Ovary (tissue), 3 donors: ENCODE measurements at regions not wholly inside any gene's neighbourhood (a gene's known extent, or its start where the extent isn't known, plus 50 kb on each side); places are given as distances from the start of the nearest gene placed in this dataset.

ENCODE experiments used
- EP300 ChIP-seq: sonication (generic); formaldehyde crosslinking; IDR thresholded peaks from one replicate; pipeline ENCODE4 v1.6.1; 2017; ENCODE audit warnings: antibody characterized with exemption
- POLR2A ChIP-seq: fragments of 450-650 bp; IDR thresholded peaks from one replicate; pipeline ENCODE4 v1.6.1; 2017; ENCODE audit warnings: antibody characterized with exemption, mild to moderate bottlenecking, moderate library complexity
- TF ChIP-seq, protein P1 (sequence below), 3 donors: fragments of 450-650 bp in 2 of 3; fragments of 200-600 bp in 1 of 3; IDR thresholded peaks; one replicate each; pipeline versions ENCODE4 v1.5.1 to v1.8.0; 2016 to 2022; ENCODE audit warnings: antibody characterized with exemption in 3 of 3, mild to moderate bottlenecking in 1 of 3
- donor health status: DM: no; HTN: no; CAD: no.

DNA sequence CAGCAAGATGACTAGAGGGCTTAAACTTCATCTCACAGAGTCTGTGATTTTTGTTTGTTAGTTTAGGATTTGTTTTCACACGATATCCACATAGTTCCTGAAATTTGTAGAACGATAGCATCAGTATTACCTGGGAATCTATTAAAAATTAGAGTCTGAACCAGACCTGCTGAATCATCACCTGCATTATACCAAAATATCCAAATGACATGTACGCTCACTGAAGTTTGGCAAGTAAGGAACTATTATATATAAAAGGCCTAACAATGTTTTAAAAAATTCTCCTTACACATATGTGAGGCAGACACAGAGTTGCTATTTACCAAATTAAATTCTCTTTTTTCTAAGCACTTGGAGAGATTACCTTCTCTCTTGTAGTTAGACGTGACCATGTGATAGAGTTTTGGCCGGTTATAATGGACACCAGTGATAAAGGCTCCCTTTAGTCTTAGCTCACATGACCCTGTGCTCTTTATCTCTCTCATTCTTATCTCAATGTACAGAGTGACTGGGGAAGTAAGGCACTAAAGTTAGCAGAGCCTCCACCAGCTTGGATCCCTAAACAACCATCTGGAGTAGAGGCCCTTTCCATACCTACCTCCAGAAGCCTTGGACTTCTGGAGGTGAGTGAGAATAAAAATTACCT, 363.1 kb downstream of the DSC3 start:
- TF ChIP-seq, protein P1, sequence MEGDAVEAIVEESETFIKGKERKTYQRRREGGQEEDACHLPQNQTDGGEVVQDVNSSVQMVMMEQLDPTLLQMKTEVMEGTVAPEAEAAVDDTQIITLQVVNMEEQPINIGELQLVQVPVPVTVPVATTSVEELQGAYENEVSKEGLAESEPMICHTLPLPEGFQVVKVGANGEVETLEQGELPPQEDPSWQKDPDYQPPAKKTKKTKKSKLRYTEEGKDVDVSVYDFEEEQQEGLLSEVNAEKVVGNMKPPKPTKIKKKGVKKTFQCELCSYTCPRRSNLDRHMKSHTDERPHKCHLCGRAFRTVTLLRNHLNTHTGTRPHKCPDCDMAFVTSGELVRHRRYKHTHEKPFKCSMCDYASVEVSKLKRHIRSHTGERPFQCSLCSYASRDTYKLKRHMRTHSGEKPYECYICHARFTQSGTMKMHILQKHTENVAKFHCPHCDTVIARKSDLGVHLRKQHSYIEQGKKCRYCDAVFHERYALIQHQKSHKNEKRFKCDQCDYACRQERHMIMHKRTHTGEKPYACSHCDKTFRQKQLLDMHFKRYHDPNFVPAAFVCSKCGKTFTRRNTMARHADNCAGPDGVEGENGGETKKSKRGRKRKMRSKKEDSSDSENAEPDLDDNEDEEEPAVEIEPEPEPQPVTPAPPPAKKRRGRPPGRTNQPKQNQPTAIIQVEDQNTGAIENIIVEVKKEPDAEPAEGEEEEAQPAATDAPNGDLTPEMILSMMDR (IDR thresholded peaks at IDR 0.05) = no peak
- TF ChIP-seq EP300 = no peak
- no peak for TF ChIP-seq POLR2A
